H9 (cell line): ENCODE measurements at regions not wholly inside any gene's neighbourhood (a gene's known extent, or its start where the extent isn't known, plus 50 kb on each side); places are given as distances from the start of the nearest gene placed in this dataset.

Source experiments
- DNase-seq: peaks from one replicate; pipeline ENCODE4 v3.0.0-alpha.2; 2017
- H2AFZ ChIP-seq: one replicate; pipeline ENCODE4 v1.6.1; 2013; ENCODE audit warnings: mild to moderate bottlenecking, low read length, control low read depth, moderate library complexity
- H2AK5ac ChIP-seq: 2 replicates; pipeline ENCODE4 v1.6.1; 2013; ENCODE audit warnings: low read length, control low read depth, mixed read lengths; ENCODE audit not compliant: insufficient read length
- H2BK120ac ChIP-seq: one replicate; pipeline ENCODE4 v1.6.1; 2013; ENCODE audit warnings: low read depth, mild to moderate bottlenecking, low read length, control low read depth, inconsistent platforms; ENCODE audit not compliant: poor library complexity, severe bottlenecking
- H2BK12ac ChIP-seq: 2 replicates; pipeline ENCODE4 v1.6.1; 2013; ENCODE audit warnings: low read length, control low read depth, mixed read lengths, low read depth; ENCODE audit not compliant: insufficient read length
- H2BK15ac ChIP-seq: 2 replicates; pipeline ENCODE4 v1.6.1; 2013; ENCODE audit warnings: low read depth, low read length, control low read depth
- H2BK20ac ChIP-seq: one replicate; pipeline ENCODE4 v1.6.1; 2013; ENCODE audit warnings: low read depth, mild to moderate bottlenecking, low read length, control low read depth, inconsistent platforms; ENCODE audit not compliant: poor library complexity, severe bottlenecking
- H2BK5ac ChIP-seq: 2 replicates; pipeline ENCODE4 v1.6.1; 2013; ENCODE audit warnings: low read length, control low read depth, mixed read lengths; ENCODE audit not compliant: insufficient read length
- H3K14ac ChIP-seq: 2 replicates; pipeline ENCODE4 v1.6.1; 2013; ENCODE audit warnings: low read length, control low read depth; ENCODE audit not compliant: insufficient read depth
- H3K18ac ChIP-seq: 2 replicates; pipeline ENCODE4 v1.6.1; 2013; ENCODE audit warnings: low read depth, mild to moderate bottlenecking, mixed read lengths, low read length, control low read depth; ENCODE audit not compliant: insufficient read length
- H3K23ac ChIP-seq: 2 replicates; pipeline ENCODE4 v1.6.1; 2013; ENCODE audit warnings: low read length, control low read depth, mixed read lengths, low read depth; ENCODE audit not compliant: insufficient read length
- H3K23me2 ChIP-seq: 2 replicates; pipeline ENCODE4 v1.6.1; 2013; ENCODE audit warnings: low read depth, mild to moderate bottlenecking, mixed read lengths, low read length, control low read depth; ENCODE audit not compliant: insufficient read length, poor library complexity, severe bottlenecking
- H3K27ac ChIP-seq: 2 replicates; pipeline ENCODE4 v1.5.1; 2013; ENCODE audit warnings: low read length, control low read depth, mixed read lengths, low read depth; ENCODE audit not compliant: insufficient read length
- H3K27me3 ChIP-seq: 2 replicates; pipeline ENCODE4 v1.6.1; 2013; ENCODE audit warnings: low read length, control low read depth, inconsistent platforms; ENCODE audit not compliant: insufficient read depth
- H3K4ac ChIP-seq: 2 replicates; pipeline ENCODE4 v1.6.1; 2013; ENCODE audit warnings: low read depth, mild to moderate bottlenecking, control low read depth, inconsistent platforms, low read length, moderate library complexity
- H3K4me1 ChIP-seq: 2 replicates; pipeline ENCODE4 v1.6.1; 2013; ENCODE audit warnings: low read length, control low read depth, inconsistent platforms; ENCODE audit not compliant: insufficient read depth
- H3K4me2 ChIP-seq: 2 replicates; pipeline ENCODE4 v1.6.1; 2013; ENCODE audit warnings: low read length, control low read depth, mixed read lengths; ENCODE audit not compliant: insufficient read length, insufficient read depth
- H3K56ac ChIP-seq: 2 replicates; pipeline ENCODE4 v1.6.1; 2013; ENCODE audit warnings: low read depth, mild to moderate bottlenecking, mixed read lengths, low read length, control low read depth; ENCODE audit not compliant: insufficient read length
- H3K79me1 ChIP-seq: 2 replicates; pipeline ENCODE4 v1.6.1; 2013; ENCODE audit warnings: low read depth, mild to moderate bottlenecking, moderate library complexity, low read length, control low read depth, inconsistent platforms; ENCODE audit not compliant: insufficient read depth, poor library complexity, severe bottlenecking
- H3K79me2 ChIP-seq: 2 replicates; pipeline ENCODE4 v1.6.1; 2013; ENCODE audit warnings: low read length, control low read depth, inconsistent platforms; ENCODE audit not compliant: insufficient read depth
- H3K9ac ChIP-seq: 2 replicates; pipeline ENCODE4 v1.6.1; 2013; ENCODE audit warnings: low read length, control low read depth, mixed read lengths; ENCODE audit not compliant: insufficient read length; ENCODE audit errors: extremely low read depth
- H3K9me3 ChIP-seq: one replicate; pipeline ENCODE4 v1.6.1; 2013; ENCODE audit warnings: low read depth, low read length, inconsistent platforms; ENCODE audit not compliant: control insufficient read depth
- H3T11ph ChIP-seq: one replicate; pipeline ENCODE4 v1.6.1; 2013; ENCODE audit warnings: mild to moderate bottlenecking, low read length, control low read depth, inconsistent platforms
- H4K20me1 ChIP-seq: one replicate; pipeline ENCODE4 v1.6.1; 2013; ENCODE audit not compliant: control insufficient read depth, insufficient read length, insufficient read depth
- H4K5ac ChIP-seq: 2 replicates; pipeline ENCODE4 v1.6.1; 2013; ENCODE audit warnings: low read depth, mild to moderate bottlenecking, mixed read lengths, low read length, control low read depth; ENCODE audit not compliant: insufficient read length
- H4K8ac ChIP-seq: replicated peaks from 2 replicates; pipeline ENCODE4 v1.6.1; 2013; ENCODE audit warnings: low read length, control low read depth, mixed read lengths, low read depth; ENCODE audit not compliant: insufficient read length
- H4K91ac ChIP-seq: 2 replicates; pipeline ENCODE4 v1.6.1; 2013; ENCODE audit warnings: low read depth, mild to moderate bottlenecking, moderate library complexity, mixed read lengths, low read length, control low read depth; ENCODE audit not compliant: insufficient read length
- H3K27ac Mint-ChIP-seq, 3 experiments: 2 replicates in 2 of 3; 3 replicates in 1 of 3; pipeline ENCODE4 v1.8.0; 2020 to 2021; ENCODE audit warnings: mixed read lengths in 3 of 3, mild to moderate bottlenecking in 1 of 3, moderate library complexity in 1 of 3
- H3K27me3 Mint-ChIP-seq: 2 replicates; pipeline ENCODE4 v1.8.0; 2021; ENCODE audit warnings: low read depth, mild to moderate bottlenecking, moderate library complexity, mixed read lengths
- H3K36me3 Mint-ChIP-seq, 3 experiments: 2 replicates in 2 of 3; 3 replicates in 1 of 3; pipeline ENCODE4 v1.8.0; 2020 to 2021; ENCODE audit warnings: low read depth in 3 of 3, mixed read lengths in 3 of 3; ENCODE audit not compliant: insufficient read depth in 1 of 3
- H3K4me1 Mint-ChIP-seq, 2 experiments: 2 replicates each; pipeline ENCODE4 v1.8.0; 2020; ENCODE audit warnings: mixed read lengths in 2 of 2
- H3K4me3 Mint-ChIP-seq, 2 experiments: 2 replicates in 1 of 2; 3 replicates in 1 of 2; pipeline ENCODE4 v1.8.0; 2020 to 2021; ENCODE audit warnings: mild to moderate bottlenecking in 2 of 2, mixed read lengths in 2 of 2, moderate library complexity in 1 of 2
- H3K9me3 Mint-ChIP-seq, 2 experiments: 2 replicates in 1 of 2; 3 replicates in 1 of 2; pipeline ENCODE4 v1.8.0; 2020; ENCODE audit warnings: mild to moderate bottlenecking in 2 of 2, mixed read lengths in 2 of 2, moderate library complexity in 1 of 2
- WGBS: extraction: QIAGEN DNeasy Blood & Tissue Kit; methylation state at CpG from one replicate; pipeline ENCODE4 v1.1.7; 2013; ENCODE audit warnings: missing lambda C conversion rate, low lambda C conversion rate, mixed read lengths; ENCODE audit not compliant: insufficient read length; ENCODE audit errors: extremely low coverage; 5-methylcytosine and 5-hydroxymethylcytosine counted together
- TF ChIP-seq, protein P1 (sequence below): fragments of 200-600 bp; sonication (generic); conservative IDR thresholded peaks from 3 replicates; pipeline ENCODE4 v1.8.0; 2021; ENCODE audit warnings: antibody characterized with exemption, mild to moderate bottlenecking

DNA sequence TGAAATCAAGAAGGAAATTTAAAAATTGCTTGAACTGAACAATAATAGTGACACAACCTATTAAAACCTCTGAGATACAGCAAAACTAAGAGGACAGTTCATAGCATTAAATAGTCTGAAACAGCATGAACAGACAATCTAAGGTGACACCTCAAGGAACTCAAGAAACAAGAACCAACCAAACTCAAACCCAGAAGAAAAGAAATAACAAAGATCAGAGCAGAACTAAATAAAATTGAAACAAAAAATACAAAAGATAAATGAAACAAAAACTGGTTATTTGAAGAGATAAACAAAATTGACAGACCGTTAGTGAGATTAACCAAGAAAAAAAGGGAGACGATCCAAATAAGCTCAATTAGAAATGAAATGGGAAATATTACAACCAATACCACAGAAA is 122.8 kb upstream of the TOP3B start:
- Histone ChIP-seq H4K91ac (no peak overlapping the region), H3K18ac (no peak overlapping the region), H3K23ac (no peak overlapping the region), H2BK15ac (no peak overlapping the region), H3K56ac (no peak overlapping the region), H2BK5ac (no peak overlapping the region), H3K4me2 (no peak overlapping the region), H2AK5ac (no peak overlapping the region), H3K79me2 (no peaks in the 10 kb centered on the region), H2BK120ac (no peak overlapping the region), H4K5ac (no peak overlapping the region), H2BK20ac (no peak overlapping the region), H3K27ac (no peak overlapping the region), H2BK12ac (no peak overlapping the region), H3K4ac (no peak overlapping the region), H3K9ac (no peak overlapping the region), H3K14ac (no peak overlapping the region), H3T11ph (no peak overlapping the region), H3K79me1 (no peaks in the 10 kb centered on the region), H3K9me3 (no peaks in the 10 kb centered on the region), H4K8ac (no peak overlapping the region), H2AFZ (no peak overlapping the region), H3K4me1 (no peaks in the 10 kb centered on the region), H3K23me2 (no peaks in the 10 kb centered on the region), H4K20me1 (no peaks in the 10 kb centered on the region), H3K27me3 (peaks cover 25% of the 10 kb centered on the region; the same call in 1 of the 2 replicates)
- DNase-seq: no peak
- H3K4me1 Mint-ChIP-seq: peaks cover 9 to 10% of the 10 kb centered on the region in 2 experiments
- TF ChIP-seq, protein P1, sequence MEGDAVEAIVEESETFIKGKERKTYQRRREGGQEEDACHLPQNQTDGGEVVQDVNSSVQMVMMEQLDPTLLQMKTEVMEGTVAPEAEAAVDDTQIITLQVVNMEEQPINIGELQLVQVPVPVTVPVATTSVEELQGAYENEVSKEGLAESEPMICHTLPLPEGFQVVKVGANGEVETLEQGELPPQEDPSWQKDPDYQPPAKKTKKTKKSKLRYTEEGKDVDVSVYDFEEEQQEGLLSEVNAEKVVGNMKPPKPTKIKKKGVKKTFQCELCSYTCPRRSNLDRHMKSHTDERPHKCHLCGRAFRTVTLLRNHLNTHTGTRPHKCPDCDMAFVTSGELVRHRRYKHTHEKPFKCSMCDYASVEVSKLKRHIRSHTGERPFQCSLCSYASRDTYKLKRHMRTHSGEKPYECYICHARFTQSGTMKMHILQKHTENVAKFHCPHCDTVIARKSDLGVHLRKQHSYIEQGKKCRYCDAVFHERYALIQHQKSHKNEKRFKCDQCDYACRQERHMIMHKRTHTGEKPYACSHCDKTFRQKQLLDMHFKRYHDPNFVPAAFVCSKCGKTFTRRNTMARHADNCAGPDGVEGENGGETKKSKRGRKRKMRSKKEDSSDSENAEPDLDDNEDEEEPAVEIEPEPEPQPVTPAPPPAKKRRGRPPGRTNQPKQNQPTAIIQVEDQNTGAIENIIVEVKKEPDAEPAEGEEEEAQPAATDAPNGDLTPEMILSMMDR: no peak
- WGBS: no CpG with 5 or more reads among the region's 2 CpGs
- no peaks in the 10 kb centered on the region for H3K36me3 Mint-ChIP-seq
- no peak overlapping the region for H3K27ac Mint-ChIP-seq
- peaks cover 98% of the 10 kb centered on the region for H3K27me3 Mint-ChIP-seq
- no peaks in the 10 kb centered on the region for H3K9me3 Mint-ChIP-seq
- no peak overlapping the region for H3K4me3 Mint-ChIP-seq
